ENCODE measurements at regions not wholly inside any gene's neighbourhood (a gene's known extent, or its start where the extent isn't known, plus 50 kb on each side); places are given as distances from the start of the nearest gene placed in this dataset.

GRCh38 chr20:50288128-50288623, 97.5 kb downstream of the CEBPB start:
- ATAC-seq (no peak), FAIRE-seq (no peak), DNase-seq (ENCODE audit: extremely low read depth in 1 of 4, low spot score in 3 of 4) (no peak)
- H3K79me2 ChIP-seq (ENCODE audit: control insufficient read depth, insufficient read depth, low read length): no peaks in the 10 kb centered on the region
- 0 out of 2 replicates have a peak, but pooled peaks have one; percentile 12 for TF ChIP-seq BCOR (IDR thresholded peaks at IDR 0.05)
- TF ChIP-seq MYC (IDR thresholded peaks at IDR 0.05; ENCODE audit: low read depth, low read length): no peak
- TF ChIP-seq MYC (CRISPR knock-in tag; IDR thresholded peaks at IDR 0.05; ENCODE audit: borderline replicate concordance, low read depth): no peak
- no peak for TF ChIP-seq MBD2 (IDR thresholded peaks at IDR 0.05; ENCODE audit: borderline replicate concordance, low read depth)
- no peak for TF ChIP-seq EGR1 (conservative IDR thresholded peaks at IDR 0.05)
- H4K20me1 ChIP-seq (replicated peaks; ENCODE audit: control insufficient read depth, insufficient read depth, low read length): no peaks in the 10 kb centered on the region
- no peaks in the 10 kb centered on the region for H3K36me3 ChIP-seq (ENCODE audit: control insufficient read depth, insufficient read depth, low read length)
- H3K27me3 ChIP-seq (ENCODE audit: control insufficient read depth in 2 of 2, insufficient read depth in 2 of 2, low read length in 2 of 2): no peaks in the 10 kb centered on the region; a peak in 1 of 5 replicates
- H3K27ac ChIP-seq (ENCODE audit: extremely low read depth, low read depth, low read length): no peak overlapping the region
- CTCF ChIA-PET (ENCODE audit: low intra/inter-chr PET ratio): no interaction called here
- no peaks in the 10 kb centered on the region for H3K9me3 ChIP-seq (replicated peaks; ENCODE audit: control insufficient read depth, insufficient read depth, low read depth, low read length)
- no peak overlapping the region for H3K4me2 ChIP-seq (ENCODE audit: insufficient read depth, low read length)
- peak overlapping the region in 1 of 2 experiments; percentile 54; a peak in 2 of 4 replicates for H3K9ac ChIP-seq (ENCODE audit: insufficient read depth in 1 of 2, low read depth in 2 of 2, low read length in 2 of 2)
- POLR2A ChIA-PET: no interaction called here
- no peak overlapping the region for H2AFZ ChIP-seq (ENCODE audit: low read depth, low read length)
- BruUV-seq (replicated peaks): no TSS peak
- in situ Hi-C loops (cut with MboI) (no loop called here), intact Hi-C loops (cut with micrococcal nuclease) (no loop called here)
- WGBS (ENCODE audit: insufficient coverage, low coverage, missing lambda C conversion rate): 74% methylated on average over 6 of the region's 6 CpGs
- H3K9me1 ChIP-seq (ENCODE audit: control insufficient read depth, insufficient read depth, low read length): no peaks in the 10 kb centered on the region
- H3K4me3 ChIP-seq: no peak overlapping the region
- peaks cover 28 to 49% of the 10 kb centered on the region in 2 experiments for H3K4me1 ChIP-seq (replicated peaks in 1 of 2; ENCODE audit: control insufficient read depth in 2 of 2, insufficient read depth in 2 of 2, low read length in 2 of 2)

GRCh38 chr20:50289581-50289980, 99.0 kb downstream of the CEBPB start:
- Histone ChIP-seq H3K9me3 (replicated peaks; ENCODE audit: control insufficient read depth, insufficient read depth, low read depth, low read length) (no peaks in the 10 kb centered on the region), H2AFZ (ENCODE audit: low read depth, low read length) (no peak overlapping the region), H3K9me1 (ENCODE audit: control insufficient read depth, insufficient read depth, low read length) (no peaks in the 10 kb centered on the region), H3K9ac (ENCODE audit: insufficient read depth in 1 of 2, low read depth in 2 of 2, low read length in 2 of 2) (no peak overlapping the region), H3K27me3 (ENCODE audit: control insufficient read depth in 2 of 2, insufficient read depth in 2 of 2, low read length in 2 of 2) (no peaks in the 10 kb centered on the region), H3K4me2 (ENCODE audit: insufficient read depth, low read length) (no peak overlapping the region), H3K4me1 (replicated peaks in 1 of 2; ENCODE audit: control insufficient read depth in 2 of 2, insufficient read depth in 2 of 2, low read length in 2 of 2) (peaks cover 27 to 51% of the 10 kb centered on the region in 2 experiments), H3K36me3 (ENCODE audit: control insufficient read depth, insufficient read depth, low read length) (no peaks in the 10 kb centered on the region), H3K27ac (ENCODE audit: extremely low read depth, low read depth, low read length) (no peak overlapping the region), H3K79me2 (ENCODE audit: control insufficient read depth, insufficient read depth, low read length) (no peaks in the 10 kb centered on the region), H4K20me1 (replicated peaks; ENCODE audit: control insufficient read depth, insufficient read depth, low read length) (no peaks in the 10 kb centered on the region), H3K4me3 (no peak overlapping the region)
- ChIA-PET POLR2A (interaction anchor here (0.6 kb wide), 1 partner anchor 64 kb away, joined by 3 read pairs; no protein-coding TSS in a partner anchor), CTCF (ENCODE audit: low intra/inter-chr PET ratio) (no interaction called here)
- BruUV-seq (replicated peaks): no TSS peak
- ATAC-seq: no peak
- TF ChIP-seq ZBTB33 (CRISPR knock-in tag; IDR thresholded peaks at IDR 0.05) (peak; percentile 42; the same call in 1 of the 2 replicates), ZBTB2 (IDR thresholded peaks at IDR 0.05) (no peak)
- WGBS (ENCODE audit: insufficient coverage, low coverage, missing lambda C conversion rate): 84% methylated on average over 10 of the region's 10 CpGs
- in situ Hi-C loops (cut with MboI): no loop called here
- DNase-seq (ENCODE audit: extremely low read depth in 1 of 4, low spot score in 3 of 4): no peak
- FAIRE-seq: no peak
- intact Hi-C loops (cut with micrococcal nuclease): no loop called here

Measured in K562 (cell line).